Loucy (cell line): ENCODE measurements at regions not wholly inside any gene's neighbourhood (a gene's known extent, or its start where the extent isn't known, plus 50 kb on each side); places are given as distances from the start of the nearest gene placed in this dataset.

Source experiments
- H2AFZ ChIP-seq: fragments of 200-600 bp; sonication (generic); 2 replicates; pipeline ENCODE4 v1.6.0; 2016; ENCODE audit warnings: antibody characterized with exemption, mild to moderate bottlenecking, low read length, moderate library complexity
- H3F3A ChIP-seq: fragments of 200-600 bp; 2 replicates; pipeline ENCODE4 v1.6.0; 2016; ENCODE audit warnings: antibody characterized with exemption, low read depth, mild to moderate bottlenecking
- H3K27me3 ChIP-seq: fragments of 200-600 bp; sonication (generic); 2 replicates; pipeline ENCODE4 v1.6.1; 2014; ENCODE audit warnings: low read length, mild to moderate bottlenecking; ENCODE audit not compliant: insufficient read depth, poor library complexity, severe bottlenecking
- H3K36me3 ChIP-seq: fragments of 200-600 bp; sonication (generic); 2 replicates; pipeline ENCODE4 v1.6.1; 2016; ENCODE audit warnings: low read length; ENCODE audit not compliant: insufficient read depth
- H3K4me1 ChIP-seq: fragments of 200-600 bp; sonication (generic); 2 replicates; pipeline ENCODE4 v1.5.1; 2014; ENCODE audit warnings: low read length, mild to moderate bottlenecking; ENCODE audit not compliant: insufficient read depth, poor library complexity, severe bottlenecking
- H3K4me2 ChIP-seq: fragments of 200-600 bp; sonication (generic); 2 replicates; pipeline ENCODE4 v1.6.0; 2014; ENCODE audit warnings: antibody characterized with exemption, low read length, low read depth, mild to moderate bottlenecking; ENCODE audit not compliant: poor library complexity, severe bottlenecking
- H3K4me3 ChIP-seq: fragments of 200-600 bp; sonication (generic); 2 replicates; pipeline ENCODE4 v1.5.1; 2014; ENCODE audit warnings: low read length, mild to moderate bottlenecking, mixed read lengths; ENCODE audit not compliant: poor library complexity, severe bottlenecking
- H3K79me2 ChIP-seq: fragments of 200-600 bp; sonication (generic); 2 replicates; pipeline ENCODE4 v1.6.1; 2014; ENCODE audit warnings: low read length; ENCODE audit not compliant: insufficient read depth
- H3K9ac ChIP-seq: fragments of 200-600 bp; sonication (generic); 2 replicates; pipeline ENCODE4 v1.6.0; 2014; ENCODE audit warnings: mild to moderate bottlenecking, low read depth, low read length, moderate library complexity; ENCODE audit not compliant: poor library complexity, severe bottlenecking
- H3K9me2 ChIP-seq: fragments of 200-600 bp; sonication (generic); replicated peaks from 2 replicates; pipeline ENCODE4 v1.6.1; 2016; ENCODE audit warnings: low read depth, low read length, mixed read lengths
- H3K9me3 ChIP-seq: fragments of 200-600 bp; sonication (generic); 2 replicates; pipeline ENCODE4 v1.6.1; 2014; ENCODE audit warnings: mild to moderate bottlenecking, antibody characterized with exemption, low read length, low read depth; ENCODE audit not compliant: insufficient read depth
- H4K20me1 ChIP-seq: fragments of 200-600 bp; sonication (generic); 2 replicates; pipeline ENCODE4 v1.6.0; 2014; ENCODE audit warnings: antibody characterized with exemption, low read length, mild to moderate bottlenecking; ENCODE audit not compliant: insufficient read depth, poor library complexity, severe bottlenecking
- CTCF ChIP-seq: fragments of 200-600 bp; sonication (generic); conservative IDR thresholded peaks from 2 replicates; pipeline ENCODE4 v1.5.1; 2014; ENCODE audit warnings: mild to moderate bottlenecking, antibody characterized with exemption, low read length
- EZH2phosphoT487 ChIP-seq: fragments of 200-600 bp; IDR thresholded peaks from 2 replicates; pipeline ENCODE4 v1.6.1; 2018; ENCODE audit warnings: antibody characterized with exemption, mild to moderate bottlenecking, moderate library complexity, borderline replicate concordance

DNA sequence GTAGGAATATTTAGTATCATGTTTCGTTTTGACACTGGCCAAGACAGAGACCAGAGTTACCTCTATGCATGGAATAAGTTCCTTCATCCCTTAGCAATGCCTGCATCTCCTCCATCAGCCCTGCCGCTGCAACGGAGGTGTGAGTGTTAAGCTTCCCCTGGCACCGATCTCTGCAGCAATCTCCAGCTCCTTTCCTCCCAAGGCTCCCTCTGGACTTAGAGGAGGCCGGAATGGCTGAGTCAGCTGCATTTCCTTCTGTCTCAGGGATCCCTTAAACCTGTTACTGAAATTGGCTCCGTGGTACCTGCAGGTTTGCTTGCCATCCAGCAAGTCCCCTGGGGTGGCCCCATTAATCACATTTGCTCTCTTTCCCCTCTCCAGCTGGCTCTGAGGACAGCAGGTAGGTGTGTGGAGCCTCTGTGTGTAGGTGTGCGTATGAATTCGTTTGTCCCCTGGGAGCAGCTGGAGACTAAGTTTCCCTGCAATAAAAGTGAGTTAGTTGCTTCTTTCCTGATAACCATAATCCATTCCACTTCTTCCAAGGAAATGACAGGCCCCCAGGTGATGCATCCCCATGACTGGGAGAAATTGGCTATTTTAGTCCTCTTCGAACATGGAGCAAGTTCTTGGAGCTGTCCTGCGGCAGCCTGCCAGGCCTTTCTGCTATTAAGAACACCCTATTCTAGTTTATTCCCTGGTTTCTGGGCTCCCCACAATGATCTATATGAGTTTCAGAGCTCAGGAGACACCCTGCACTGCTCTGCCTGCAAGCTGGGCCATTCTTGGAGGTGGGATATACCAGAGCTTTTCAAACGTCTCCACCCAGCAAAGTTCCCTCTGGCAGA lies 457.2 kb upstream of the CADM1 start:
- TF ChIP-seq CTCF (no peak), EZH2phosphoT487 (no peak)
- Histone ChIP-seq H3K9me3 (no peaks in the 10 kb centered on the region; the same call in 1 of the 2 replicates), H3F3A (no peaks in the 10 kb centered on the region), H3K9ac (no peak overlapping the region), H3K27me3 (no peaks in the 10 kb centered on the region), H3K9me2 (no peaks in the 10 kb centered on the region), H2AFZ (no peak overlapping the region), H3K4me1 (no peaks in the 10 kb centered on the region), H4K20me1 (no peaks in the 10 kb centered on the region), H3K36me3 (no peaks in the 10 kb centered on the region), H3K4me2 (no peak overlapping the region), H3K79me2 (no peaks in the 10 kb centered on the region), H3K4me3 (no peak overlapping the region)

GRCh38 chr11:115959081-115959486 lies 454.9 kb upstream of the CADM1 start:
- no peaks in the 10 kb centered on the region for H3K4me1 ChIP-seq
- no peak overlapping the region for H2AFZ ChIP-seq
- no peaks in the 10 kb centered on the region for H3K9me3 ChIP-seq
- TF ChIP-seq EZH2phosphoT487 (no peak), CTCF (no peak)
- no peak overlapping the region for H3K4me3 ChIP-seq
- H3K36me3 ChIP-seq, result no peaks in the 10 kb centered on the region
- H3K4me2 ChIP-seq, result no peak overlapping the region
- H3K27me3 ChIP-seq, result no peaks in the 10 kb centered on the region
- H3K9ac ChIP-seq, result no peak overlapping the region
- no peaks in the 10 kb centered on the region for H3F3A ChIP-seq
- no peaks in the 10 kb centered on the region for H4K20me1 ChIP-seq
- no peaks in the 10 kb centered on the region for H3K79me2 ChIP-seq
- H3K9me2 ChIP-seq, result no peaks in the 10 kb centered on the region

DNA sequence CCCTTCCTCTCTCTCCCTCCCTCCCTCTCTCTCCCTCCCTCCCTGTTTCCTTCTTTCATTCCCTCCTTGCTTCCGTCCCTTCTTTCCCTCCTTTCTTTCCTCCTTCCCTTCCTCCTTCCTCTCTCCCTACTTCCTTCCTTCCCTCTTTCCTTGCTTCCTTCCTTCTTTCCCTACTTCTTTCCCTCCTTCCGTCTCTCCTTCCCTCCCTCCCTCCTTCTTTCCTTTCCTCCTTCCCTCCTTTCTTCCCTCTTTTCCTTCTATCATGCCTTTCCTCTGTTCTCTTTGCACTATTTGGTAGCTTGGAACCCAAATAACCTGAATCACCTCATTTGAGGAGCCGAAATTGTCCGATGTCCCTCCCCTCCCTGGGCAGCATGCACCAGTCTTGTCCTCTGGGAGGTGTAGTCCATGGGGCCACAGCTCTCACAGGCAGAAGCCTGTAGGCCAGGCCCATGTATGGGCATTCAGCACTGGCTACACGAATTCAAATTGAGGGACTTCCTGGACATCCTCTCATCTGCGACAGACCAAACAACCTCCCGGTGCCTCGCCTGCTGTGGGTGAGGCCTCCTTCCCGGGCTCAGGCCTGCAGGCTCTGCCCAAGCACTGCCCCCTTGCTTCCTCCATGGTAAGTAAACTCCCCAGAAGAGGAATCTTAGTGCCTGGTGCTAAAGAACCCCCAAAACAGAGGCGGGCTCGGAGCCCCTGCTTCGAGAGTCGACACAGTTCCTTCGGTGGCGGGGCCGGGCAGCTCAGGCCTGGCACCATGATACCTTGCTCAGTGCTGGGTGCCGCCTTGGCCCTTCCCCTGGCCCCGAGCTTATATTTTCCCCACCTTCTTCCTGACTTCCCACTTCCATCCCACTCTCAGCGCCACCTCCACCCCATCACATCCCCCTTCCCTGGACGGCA lies 454.1 kb upstream of the CADM1 start:
- no peaks in the 10 kb centered on the region for H3K36me3 ChIP-seq
- H3K4me2 ChIP-seq, result no peak overlapping the region
- no peaks in the 10 kb centered on the region for H4K20me1 ChIP-seq
- TF ChIP-seq EZH2phosphoT487 (no peak), CTCF (no peak)
- no peaks in the 10 kb centered on the region for H3F3A ChIP-seq
- no peaks in the 10 kb centered on the region for H3K4me1 ChIP-seq
- no peak overlapping the region for H2AFZ ChIP-seq
- no peaks in the 10 kb centered on the region for H3K9me3 ChIP-seq
- no peaks in the 10 kb centered on the region for H3K27me3 ChIP-seq
- no peaks in the 10 kb centered on the region for H3K9me2 ChIP-seq
- H3K79me2 ChIP-seq, result no peaks in the 10 kb centered on the region
- H3K4me3 ChIP-seq, result no peak overlapping the region
- no peak overlapping the region for H3K9ac ChIP-seq
